ENCODE measurements at regions not wholly inside any gene's neighbourhood (a gene's known extent, or its start where the extent isn't known, plus 50 kb on each side); places are given as distances from the start of the nearest gene placed in this dataset.

DNA sequence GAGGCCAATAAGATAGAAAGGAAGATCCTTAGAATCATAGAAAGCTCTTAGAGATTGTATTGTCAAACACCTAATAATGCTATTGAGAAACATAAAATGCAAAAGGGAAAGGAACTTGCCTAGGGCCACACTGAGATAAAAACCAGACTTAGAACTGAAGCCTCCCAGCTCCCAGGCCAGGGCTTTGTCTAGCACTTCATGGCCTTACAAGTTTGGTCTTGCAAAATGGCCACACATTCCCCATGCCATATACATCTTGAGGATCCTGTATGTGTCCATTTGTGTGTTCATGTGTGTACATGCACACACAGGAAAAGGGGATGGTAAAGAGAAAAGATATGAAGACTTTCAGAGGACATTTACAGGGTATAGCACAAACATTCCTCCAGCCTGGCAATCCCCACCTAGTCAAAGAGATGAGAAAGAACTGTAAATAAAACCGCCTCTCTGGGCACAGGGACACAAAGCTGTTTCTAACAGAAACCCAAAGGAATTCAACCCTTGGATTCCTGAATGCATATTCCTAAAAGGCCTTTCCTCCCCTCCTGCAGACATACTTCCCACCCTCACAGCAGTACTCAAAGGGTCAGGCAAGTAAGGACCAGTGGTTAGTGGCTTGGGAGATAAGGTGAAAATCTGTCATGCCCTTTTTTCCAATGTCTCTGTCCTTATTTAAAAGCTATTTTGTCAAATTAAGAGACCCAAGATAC lies 99.7 kb upstream of the KLHL29 start:
- DNase-seq (ENCODE audit: low read depth, low spot score), result no peak

DNA sequence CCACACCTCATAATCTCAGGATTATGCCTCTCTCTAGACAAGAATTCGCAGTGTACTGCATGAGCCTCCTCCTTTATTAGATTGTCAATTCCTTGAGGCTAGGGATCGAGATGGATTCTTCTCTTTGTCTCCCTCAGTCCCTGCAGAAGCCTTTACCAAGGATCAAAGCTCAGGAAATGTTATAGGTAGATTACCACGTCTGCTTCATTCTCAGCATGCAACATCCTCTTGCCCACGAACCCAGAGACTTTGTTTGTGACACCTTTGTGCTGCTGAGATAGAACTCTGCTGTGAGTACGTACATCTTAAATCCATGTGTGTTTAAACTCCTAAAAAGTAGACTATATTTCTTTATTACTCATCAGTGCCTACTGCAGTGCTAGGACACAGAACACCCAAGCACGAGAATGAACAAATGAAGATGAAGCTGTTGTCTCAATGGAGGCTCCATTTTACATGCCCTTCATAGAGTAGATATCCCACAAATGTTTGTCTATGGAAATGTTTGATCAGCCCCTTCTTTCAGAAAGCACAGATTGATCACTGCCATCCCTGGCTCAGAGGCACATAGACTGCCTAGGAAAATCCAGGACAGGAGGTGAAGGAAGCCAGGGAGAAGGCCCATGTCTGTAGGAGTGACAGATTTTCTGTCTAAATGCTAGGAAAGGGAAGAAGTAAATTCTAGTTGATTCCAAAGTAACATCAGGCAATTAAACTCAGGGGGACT lies 98.8 kb upstream of the KLHL29 start:
- DNase-seq (ENCODE audit: low read depth, low spot score), result no peak

DNA sequence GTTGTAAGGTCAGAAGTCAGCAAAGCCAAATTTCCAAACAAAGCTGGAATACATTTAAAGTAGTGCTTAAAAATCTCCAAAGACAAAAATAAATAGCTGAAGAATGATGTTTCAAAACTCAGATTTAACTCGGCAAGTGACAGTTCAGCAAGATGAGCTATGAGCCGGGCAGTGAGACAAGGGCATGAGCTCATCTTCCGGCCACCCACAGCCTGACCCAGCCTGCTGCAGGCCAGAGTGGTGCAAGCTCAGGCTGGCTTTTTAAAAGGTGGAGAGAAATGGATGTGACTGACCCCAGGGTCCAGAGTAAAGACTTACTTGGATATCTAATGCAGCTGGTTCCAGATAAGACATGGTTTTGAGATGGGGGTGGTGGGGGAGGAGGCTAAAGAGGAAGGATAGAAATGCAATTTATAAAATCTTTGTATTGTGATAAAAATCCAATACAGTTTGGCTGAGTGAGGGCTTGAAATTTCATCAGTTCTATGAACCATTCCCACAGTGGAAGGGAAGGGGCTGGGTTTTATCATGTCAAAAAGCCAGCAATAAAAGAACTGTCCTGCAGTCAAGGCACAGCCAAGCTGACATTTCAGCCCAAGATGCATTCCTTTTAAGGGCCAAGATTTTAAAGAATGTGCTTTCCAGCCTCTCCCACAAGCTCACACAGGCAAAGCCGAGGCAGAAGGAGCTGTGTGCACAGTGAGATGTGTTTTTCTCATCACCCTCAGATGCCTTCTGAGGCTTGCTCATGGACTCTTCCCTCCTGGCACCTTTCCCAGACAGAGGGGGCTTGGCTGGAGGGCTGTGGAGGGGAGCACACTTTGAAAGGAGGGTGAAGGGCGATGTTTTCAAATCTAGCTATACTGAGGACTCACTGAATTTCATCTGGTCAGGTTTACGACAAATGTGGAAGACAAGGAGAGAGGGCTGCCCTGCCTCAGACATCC lies 97.9 kb upstream of the KLHL29 start:
- DNase-seq (ENCODE audit: low read depth, low spot score), result no peak

DNA sequence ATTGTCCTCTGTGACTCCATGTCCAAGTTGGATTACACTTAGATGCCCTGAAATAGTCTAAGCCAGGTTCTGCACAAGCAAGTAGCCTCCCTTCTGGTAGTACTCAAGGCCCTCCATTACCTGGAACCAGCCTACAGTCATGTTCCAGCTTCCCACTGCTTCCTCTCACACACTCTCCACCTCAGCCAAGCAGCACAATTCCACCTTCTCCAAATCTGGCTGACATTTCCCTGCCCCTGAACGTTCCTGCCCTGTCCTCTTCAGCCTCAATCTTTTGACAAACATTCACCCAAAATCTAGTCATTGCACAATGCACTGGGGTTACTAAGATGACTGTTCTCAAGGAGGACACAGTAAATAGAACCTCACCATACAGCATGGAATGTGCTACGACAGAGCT lies 95.3 kb upstream of the KLHL29 start:
- DNase-seq (ENCODE audit: low read depth, low spot score), result no peak

DNA sequence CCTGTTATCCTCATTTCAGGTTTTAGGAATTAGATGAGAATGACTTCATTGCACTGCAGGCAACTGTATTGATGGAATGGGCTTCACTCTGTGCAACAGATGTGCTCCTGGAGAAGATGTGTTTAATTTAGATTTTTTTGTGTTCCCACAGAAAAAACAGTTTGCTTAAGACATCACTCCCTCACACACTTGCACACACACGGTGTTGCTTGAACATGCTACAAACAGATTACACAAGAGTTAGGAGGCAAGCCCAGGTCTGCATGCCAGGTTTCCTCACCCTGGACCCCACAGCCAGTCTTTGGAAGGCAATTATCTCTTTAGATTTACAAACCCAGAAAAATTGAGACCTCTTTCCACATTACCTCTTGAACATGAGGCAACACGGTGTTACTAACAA lies 93.7 kb upstream of the KLHL29 start:
- DNase-seq (ENCODE audit: low read depth, low spot score), result no peak

DNA sequence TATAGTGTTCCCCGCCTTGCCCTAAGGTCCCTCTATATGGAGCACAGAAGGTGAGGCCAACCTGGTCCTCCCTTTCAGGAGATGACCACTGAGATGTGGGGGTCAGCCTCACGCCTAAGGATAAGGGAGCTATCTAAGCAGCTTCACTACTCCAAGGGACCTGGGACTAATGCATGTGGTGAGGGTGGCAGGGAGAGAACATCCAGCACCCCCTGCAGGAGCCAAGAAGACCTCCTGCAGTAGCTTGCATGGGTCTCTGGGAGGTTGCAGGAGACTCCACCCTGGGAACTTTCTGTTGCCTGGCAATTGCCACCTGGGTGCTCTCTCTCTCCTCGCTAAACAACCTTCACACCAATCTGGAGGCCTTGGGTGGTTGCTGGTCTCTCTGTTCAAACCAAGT lies 93.0 kb upstream of the KLHL29 start:
- DNase-seq (ENCODE audit: low read depth, low spot score), result no peak

DNA sequence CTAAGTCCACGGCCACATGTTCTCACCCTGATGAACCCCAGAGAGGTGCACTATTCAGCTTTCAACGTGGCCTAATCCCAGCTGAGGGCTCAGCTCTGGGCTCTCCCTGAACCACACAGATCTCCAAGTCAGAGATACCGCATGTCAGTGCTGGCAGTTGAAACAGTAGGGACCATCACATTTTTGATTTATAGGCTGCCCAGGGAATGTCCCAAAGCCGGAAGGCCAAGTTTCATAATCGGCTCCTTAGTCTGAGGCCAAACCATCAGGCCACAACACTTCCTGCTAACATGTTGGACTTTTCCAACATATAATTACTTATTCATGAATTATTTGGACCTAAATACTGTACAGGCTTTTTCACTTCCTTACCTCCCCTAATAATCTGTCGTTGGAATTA lies 91.9 kb upstream of the KLHL29 start:
- DNase-seq (ENCODE audit: low read depth, low spot score), result no peak

DNA sequence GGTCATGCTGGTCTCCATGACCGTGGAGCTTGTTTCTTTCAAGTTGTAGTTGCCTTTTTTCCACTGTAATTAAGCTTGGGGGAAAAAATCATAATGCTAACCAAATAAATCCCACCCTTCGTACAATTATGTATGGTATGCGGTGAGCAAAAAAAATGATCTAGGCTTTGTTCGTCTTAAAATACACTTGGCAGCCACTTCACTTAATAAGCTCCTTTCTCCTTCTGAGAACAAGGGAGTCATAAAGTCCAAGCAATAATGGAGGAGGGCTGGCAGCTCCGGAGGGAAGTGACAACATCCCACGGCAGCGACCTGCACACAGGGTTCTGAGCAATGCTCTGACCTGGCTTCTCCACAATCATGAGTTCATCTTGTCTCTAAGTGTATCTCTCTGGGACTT lies 91.2 kb upstream of the KLHL29 start:
- DNase-seq (ENCODE audit: low read depth, low spot score), result no peak

DNA sequence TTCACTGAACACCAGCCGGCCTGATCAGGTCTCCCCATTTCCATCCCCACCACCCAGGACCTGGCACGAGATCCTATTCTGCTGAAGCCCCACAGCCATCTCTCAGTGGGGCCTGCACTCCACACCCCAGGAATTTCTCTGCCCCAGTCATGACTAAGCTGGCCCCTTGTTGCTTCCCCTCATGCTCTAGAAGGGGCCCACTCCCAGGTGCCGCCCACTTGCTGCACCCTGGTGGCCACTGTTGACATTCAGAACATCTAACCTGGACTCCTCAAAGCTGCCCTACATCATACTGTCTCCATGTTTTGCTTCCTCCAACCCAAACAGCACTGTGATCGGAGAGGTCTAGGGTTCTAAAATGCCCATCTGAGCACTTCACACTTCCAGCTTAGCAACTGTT lies 90.7 kb upstream of the KLHL29 start:
- no peak for DNase-seq (ENCODE audit: low read depth, low spot score)

DNA sequence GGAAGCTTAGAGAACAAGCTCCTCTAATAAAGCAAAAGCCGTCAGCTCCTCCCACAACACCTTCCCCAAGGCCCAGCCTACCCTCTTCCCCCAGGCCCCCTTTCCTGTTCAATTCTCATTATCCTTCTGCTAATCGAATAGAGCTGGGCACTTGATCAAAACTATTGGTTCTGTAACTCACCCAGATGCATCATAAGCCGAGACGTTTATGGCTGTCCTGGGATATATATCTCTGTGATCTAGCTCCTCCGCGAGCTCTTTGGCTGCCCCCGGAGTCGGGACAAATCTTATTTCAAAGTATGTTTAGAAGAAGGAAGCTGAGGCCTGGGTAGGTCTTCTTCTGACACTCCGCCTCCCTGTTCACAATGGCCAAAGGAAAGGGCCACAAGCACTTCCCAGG lies 88.3 kb upstream of the KLHL29 start:
- no peak for DNase-seq (ENCODE audit: low read depth, low spot score)

DNA sequence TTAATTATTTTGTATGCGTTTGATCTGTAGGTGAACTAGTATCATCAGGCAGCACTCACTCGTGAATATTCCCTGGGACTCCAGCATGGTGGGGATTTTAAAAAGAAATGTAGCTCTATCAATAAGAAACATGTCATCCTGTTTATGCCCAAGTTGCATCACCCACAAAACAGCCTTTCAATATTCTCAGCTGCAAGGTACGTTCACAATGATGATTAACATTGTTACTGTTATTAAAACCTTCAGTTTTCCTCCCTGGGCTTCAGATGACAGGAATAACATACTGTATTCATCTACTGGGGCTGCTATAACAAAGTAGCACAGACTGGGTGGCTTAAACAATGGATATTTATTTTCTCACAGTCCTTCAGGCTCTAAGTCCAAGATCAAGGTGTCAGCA lies 87.9 kb upstream of the KLHL29 start:
- no peak for DNase-seq (ENCODE audit: low read depth, low spot score)

DNA sequence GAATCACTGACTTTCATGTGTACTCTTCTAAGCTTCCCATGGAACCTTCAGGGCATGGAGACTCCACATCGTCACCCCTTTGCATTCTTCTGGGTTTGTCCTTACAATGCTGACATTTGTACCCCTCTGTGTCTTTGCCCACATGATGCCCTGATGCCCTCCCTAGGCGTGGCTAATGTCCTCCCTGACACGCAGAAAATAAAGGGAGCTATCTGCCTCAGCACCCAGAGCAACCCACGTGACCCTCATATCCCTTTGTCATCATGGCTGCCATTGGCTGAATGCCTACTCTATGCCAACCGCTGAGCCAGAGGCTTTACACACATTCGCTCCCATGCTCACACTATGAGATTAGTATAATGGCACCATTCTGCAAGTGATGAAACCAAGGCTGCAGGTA lies 86.4 kb upstream of the KLHL29 start:
- DNase-seq (ENCODE audit: low read depth, low spot score), result no peak

DNA sequence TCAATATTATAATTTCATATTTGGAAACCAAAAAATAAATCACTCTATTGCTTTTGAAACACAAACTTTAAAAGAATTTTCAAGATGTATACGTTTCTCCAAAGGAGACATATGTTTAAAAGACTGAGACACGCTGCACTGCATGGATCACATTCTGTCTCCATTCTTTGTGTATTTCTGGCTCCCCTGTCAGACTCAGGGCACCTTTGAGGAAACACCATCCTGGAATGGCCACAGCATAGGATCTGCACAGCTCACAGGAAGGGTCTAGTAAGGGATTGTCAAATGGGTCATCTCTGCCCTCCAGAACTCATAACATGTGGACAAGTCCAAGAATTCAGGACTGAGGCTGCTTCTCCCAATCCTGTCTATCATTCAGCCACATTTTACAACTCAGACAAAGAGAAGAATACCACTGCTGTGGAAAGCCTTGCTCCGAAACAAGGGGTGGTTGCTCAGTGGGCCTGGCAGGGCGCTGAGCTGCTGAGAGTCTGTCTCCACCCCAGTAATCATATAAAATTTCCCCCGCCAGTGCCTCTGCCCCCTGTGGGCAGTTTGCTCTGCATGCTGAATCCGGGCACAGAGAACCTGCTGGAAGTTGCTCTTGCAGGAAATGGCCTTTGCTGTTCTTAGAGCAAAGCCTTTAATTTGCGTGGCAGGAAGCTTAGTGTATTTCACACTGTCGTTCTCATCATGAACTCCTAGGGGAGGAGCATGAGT lies 85.3 kb upstream of the KLHL29 start:
- DNase-seq (ENCODE audit: low read depth, low spot score), result no peak

DNA sequence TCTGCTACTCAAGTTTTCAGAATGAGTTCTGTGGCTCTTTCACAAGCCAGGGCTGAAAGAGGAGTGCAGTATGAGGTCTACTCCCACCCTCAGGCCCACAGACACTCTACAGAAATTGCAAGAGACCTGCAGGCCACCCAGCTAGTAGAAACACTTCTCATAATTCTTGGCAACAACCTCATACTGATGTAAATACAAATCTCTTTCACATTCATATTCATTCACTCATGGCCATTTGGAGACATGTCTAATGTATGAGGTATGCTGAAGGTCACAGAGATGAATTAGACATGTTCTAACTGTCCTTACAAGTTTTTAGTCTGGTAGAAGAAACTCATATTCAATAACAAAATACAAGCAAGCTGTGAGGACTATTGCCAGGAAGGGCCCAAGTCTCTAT lies 83.8 kb upstream of the KLHL29 start:
- DNase-seq (ENCODE audit: low read depth, low spot score), result no peak

DNA sequence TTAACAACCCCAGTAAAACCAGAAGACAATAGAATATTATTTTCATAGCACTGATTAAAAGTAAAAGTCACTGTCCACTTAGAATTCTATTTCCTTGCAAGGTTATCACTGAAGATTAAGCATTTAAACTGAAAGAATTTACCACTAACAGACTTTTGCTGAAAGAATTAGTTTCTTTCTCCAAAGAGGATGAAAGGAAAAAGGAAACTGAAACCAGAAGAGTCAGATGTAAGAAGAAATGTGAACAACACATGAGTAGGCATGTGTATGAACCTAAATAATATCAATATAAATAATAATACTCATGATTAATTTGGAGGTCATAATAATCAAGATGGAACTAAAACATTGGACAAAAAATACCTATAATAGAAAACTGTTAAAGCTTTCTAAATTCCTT lies 82.4 kb upstream of the KLHL29 start:
- DNase-seq (ENCODE audit: low read depth, low spot score), result no peak

DNA sequence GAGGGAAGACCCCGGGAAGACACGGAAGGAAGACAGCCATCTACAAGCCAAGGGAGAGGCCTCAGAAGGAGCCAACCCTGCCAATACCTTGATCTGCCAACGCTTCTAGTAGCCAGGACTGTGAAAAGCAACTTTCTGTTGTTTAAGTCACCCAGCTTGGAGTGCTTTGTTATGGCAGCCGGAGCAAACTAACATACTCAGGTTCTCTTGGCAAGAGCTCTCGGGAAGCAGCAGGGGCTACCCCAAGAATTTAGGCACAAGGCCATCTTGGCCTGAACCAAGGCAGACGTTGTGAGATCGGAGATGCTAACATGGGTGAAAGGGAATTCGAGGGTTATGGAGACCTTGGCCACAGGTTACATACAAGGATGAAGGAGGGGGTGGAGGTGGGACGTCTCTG lies 78.6 kb upstream of the KLHL29 start:
- DNase-seq (ENCODE audit: low read depth, low spot score), result no peak

DNA sequence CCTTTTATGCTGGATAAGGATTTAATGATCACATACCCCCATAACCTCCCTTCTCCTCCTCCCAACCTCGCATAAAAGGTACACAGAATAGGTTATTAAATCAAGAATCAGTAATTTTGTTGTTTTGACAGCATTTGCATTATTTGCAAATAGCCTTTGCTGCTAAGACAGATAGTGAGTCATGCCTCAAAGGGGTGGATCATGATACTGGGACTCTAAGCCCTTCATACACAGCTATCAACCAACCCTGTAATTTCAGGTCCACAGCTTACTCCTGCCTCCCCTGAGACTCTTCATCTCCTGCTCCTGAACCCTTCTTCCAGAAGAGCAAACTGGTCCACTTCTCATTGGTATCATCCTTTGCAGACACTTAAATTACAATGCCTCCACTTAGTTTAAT lies 73.8 kb upstream of the KLHL29 start:
- DNase-seq (ENCODE audit: low read depth, low spot score), result no peak

DNA sequence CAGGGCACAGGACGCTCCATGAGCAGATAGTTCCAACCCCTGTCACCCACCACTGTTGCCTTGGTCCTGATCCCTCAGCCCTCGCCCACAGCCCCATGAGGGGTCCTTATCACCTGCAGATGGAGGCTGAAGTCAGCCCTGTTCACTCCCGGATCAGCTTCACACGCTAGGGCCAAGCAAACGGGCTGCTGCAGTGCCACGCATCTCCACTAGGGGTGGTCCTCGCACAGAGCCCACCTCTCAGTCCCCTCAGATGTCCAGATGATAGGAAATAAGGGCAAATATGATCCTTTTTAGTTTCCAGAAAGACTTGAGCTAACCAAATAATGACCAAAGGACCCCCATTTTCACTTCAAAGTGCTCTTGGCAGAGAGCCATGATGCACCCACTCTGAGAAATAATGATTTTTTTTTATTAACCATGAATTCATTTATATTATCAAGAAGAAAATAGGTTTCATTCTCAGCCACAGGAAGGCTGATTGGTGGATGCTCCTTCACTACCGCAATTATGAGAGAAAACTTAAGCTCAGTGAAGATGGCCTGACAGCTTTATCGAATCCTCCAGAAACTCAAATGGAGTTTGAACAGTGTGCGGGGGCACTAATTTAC lies 71.9 kb upstream of the KLHL29 start:
- peak; percentile 12 for DNase-seq (ENCODE audit: low read depth, low spot score)

DNA sequence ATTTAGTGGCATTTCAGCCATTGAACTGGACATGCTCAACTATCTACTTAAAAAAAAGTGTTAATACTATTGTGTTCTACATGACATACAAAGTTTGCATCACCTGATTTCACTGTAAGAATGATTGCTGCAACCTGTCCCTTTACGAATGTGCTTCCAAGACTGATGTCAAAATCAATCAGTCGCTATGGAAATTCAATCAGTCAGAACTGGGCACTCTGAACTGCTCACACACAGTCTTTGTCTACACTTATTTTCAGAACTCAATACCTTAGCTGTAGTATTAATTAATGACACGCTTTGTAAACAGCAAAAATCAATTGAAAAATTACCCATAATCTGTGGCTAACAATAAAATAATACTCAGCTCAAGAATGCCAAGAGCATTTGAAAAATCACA lies 70.3 kb upstream of the KLHL29 start:
- no peak for DNase-seq (ENCODE audit: low read depth, low spot score)

DNA sequence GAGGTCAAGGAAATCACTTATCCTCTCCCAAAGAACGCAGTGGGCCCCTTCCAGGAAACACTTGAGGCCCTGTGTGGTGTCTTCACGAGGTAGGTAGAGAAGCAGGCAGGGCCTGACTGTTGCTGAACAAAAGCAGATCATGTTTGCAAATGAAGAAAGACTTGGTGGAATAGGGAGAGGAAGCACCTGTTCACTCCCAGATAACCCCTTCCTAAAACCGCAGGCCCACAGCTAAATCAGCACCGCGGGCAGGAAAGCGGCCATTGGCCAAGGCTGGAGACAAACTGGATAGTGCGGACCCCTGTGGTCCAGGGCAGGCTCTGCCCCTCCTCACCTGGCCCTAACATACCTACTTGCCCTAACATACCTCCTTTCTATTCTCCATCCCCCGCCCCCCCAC lies 64.9 kb upstream of the KLHL29 start:
- no peak for DNase-seq (ENCODE audit: low read depth, low spot score)

DNA sequence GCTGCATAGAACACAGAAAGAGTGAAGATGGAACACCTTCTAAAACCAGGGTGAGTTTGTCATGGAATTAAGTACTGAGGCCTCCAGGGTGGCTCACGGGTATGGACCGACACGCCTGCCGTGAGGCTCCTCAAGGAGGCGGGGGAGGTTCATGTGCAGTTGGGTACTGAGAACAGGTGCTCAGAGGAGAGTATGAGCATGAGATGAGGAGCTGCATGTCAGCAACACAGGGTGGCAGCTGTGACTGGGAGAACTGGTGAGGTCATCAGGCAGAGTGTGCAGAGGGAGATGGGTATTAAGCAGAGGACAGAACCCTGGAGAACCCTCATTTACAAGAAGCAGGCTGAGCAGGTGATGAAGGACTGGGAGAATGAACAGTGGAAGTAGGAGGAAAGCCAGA lies 63.2 kb upstream of the KLHL29 start:
- DNase-seq (ENCODE audit: low read depth, low spot score), result no peak

Measured in iPS DF 19.7 (cell line).